HG02759 (cell line): ENCODE measurements at regions not wholly inside any gene's neighbourhood (a gene's known extent, or its start where the extent isn't known, plus 50 kb on each side); places are given as distances from the start of the nearest gene placed in this dataset.
"Not testable (repeated sequence)": the region's sequence is repeated elsewhere in the genome, so short reads cannot be mapped to it uniquely, and the experiment has no call there.

ENCODE experiments used
- ATAC-seq: cut with Tn5 transposase; IDR thresholded peaks from one replicate; pipeline ENCODE4 v1.9.1; 2021; ENCODE audit warnings: mild to moderate bottlenecking, moderate library complexity; ENCODE audit not compliant: unreplicated experiment

DNA sequence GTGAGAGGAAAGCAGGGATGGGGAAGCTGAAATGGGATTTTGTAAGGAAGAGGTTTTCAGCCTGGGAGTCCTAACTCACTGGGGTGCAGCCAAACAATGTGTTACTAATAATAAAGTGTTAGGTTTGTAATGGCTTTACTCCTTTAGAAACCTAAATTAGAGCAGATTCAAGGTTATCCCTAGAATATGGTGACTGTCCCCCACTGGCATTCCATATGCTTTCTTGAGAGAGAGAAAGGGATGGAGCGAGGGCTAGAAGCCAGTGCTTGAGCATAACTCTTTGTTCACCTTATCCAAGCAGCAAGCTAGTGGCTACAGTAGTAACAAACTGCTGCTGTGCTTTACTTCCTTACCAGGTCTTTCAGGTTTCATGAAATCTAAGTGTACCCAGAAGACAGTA lies 249.1 kb upstream of the PGRMC2 start:
- ATAC-seq = no peak

DNA sequence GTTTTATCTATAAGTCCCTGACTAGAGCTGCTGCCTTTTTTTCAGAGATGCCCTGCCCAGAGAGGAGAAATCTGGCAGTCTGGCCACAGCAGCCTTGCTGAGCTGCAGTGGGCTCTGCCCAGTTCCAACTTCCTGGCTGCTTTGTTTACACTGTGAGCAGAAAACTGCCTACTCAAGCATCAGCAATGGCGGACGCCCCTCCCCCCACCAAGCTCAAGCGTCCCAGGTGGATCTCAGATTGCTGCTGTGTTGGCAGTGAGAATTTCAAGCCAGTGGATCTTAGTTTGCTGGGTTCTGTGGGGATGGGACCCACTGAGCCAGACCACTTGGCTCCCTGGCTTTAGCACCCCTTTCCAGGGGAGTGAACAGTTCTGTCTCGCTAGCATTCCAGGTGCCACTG lies 247.9 kb upstream of the PGRMC2 start:
- not testable (repeated sequence) for ATAC-seq

DNA sequence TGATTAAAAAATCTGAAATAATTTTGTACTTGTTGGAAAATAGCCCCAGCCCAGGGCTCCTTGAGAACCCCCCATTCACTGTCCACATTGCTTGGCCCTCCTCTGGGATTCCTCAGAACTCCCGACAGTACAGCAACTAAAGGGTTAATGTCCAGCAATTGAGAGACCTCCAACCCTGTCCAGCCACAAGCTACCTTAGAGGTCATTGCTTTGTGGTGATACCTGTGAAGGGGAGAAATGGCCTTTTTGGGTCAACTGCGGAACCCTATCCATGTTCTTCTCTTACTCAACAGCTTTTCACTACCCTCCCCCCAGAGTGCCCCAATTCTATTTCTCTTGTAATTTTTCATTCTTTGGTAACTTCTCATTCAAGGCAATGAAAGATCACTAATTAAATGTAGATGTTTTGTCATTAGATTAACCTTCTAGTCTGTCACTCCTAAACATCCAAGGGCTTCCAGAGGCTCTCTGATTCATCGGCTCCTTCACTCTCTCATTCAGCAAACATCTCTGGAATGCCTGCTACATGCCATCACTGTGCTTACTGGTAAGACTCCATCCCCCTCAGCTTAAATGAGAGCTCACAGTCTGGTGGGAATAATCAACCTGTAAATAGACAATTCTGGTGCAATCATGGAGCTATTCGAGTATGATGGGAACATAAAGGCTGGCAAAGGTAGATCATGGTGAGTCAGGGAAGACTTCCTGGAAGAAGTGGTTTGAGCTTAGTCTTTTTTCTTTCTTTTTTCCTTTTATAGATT lies 241.4 kb upstream of the PGRMC2 start:
- ATAC-seq = no peak

DNA sequence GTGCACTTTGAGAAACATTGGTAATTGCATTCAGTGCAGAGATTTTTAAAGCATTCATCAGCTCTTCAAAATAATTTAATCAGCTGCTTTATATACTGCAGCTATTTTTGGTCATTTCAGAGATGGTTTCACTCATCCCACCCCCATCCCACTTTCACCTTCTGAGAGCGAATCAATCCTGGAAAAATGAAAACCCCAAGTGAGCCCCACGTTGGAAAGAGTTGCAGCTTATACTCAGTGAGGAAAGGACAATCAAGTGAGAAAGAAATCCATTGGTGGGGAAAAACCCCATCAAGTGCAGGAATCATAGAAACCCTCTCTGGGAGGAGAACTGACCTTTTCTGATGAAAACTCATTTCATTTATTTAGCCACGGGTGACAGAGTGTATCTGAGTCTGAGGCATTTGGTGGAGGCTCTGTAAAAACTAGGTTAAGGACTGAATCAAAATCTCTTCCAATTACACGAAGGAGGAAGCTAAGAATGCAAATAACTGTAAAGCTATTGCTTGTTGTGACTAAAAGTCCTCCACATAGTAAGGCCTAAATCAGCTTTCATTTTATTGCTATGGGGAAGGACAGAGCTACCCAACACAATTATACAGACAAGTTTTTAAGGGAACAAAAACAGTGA lies 240.4 kb upstream of the PGRMC2 start:
- no peak for ATAC-seq

DNA sequence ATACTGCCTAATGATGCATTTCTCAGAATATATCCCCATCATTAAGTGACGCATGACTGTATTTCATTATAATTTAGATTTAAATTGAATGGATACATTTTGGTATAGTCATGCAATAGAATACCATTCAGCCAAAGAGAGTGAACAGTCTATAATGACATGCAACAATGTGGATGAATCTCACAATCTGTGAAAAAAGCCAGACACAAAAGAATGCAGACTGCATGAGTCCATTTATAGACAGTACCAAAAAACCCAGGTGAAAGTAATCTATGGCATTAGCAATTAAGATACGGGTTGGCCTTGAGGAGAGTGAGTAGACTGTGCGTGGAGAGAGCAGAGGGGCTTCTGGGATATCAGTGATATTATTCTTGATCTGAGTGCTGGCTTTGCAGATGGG lies 239.7 kb upstream of the PGRMC2 start:
- ATAC-seq = no peak

DNA sequence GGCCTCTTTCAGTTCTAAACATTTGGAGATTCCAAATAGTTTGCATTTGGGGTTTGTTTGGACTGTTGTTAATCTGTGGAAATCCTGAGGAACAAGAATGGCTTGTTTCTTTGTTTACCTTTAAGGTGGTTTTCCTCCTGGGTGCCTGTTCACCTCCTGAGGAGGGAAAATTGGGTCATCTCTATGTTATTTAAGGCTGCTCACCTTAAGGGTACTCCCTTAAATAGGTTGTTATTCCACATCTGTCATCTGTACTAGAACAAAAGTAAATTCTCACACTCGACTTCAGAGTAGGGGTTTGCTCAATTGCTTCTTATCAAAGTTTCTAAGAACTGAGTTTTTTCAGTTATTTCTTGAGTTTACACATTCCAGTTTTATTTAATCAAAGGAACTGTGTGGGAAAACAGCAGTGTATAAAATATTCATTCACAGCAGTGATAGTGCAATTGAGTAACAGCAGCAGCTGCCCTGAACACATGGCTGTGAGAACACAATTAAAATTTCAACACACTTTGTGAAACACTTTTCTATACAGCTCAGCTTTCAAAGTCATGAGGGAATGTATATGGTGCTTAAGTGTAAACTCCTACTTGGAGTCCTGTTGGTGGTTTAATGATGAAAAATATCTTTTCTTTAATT lies 238.5 kb upstream of the PGRMC2 start:
- ATAC-seq = no peak

DNA sequence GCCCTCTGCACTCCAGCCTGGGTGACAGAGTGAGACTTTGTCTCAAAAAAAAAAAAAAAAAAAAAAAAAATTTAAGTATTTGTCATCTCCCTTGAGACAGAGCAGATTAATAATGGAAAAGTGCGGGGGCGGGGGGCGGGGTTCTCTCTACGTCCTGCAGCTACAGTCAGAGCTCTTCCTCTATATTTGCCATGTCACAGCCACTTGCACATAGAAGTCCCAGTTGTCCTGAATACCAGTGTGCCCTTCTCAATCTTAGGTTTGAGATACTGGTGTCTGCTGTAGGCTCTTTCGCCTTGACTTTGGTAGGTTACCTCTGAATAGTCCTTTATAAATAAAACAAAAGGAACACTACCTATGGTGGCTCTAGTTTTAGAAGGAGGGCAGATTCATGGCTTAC lies 237.8 kb upstream of the PGRMC2 start:
- peak; percentile 70 for ATAC-seq

DNA sequence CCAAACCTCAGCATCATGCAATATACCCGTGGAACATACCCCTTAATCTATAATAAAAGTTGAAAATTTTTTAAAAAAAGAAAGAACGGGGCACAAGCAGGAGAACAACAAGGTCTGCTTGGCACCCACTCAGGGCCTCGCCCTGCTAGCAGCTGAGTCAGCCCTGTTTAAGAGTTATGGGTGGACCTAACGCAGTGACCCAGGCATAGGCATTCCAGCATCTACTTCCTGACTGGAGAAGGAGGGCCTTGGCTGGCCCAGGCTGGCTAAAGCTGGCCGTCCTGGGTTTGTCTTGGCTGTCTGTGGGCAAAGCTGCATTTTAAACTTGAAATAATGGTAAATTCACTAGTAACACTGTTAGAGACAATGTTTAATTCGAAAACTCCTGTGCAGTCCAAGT lies 236.7 kb upstream of the PGRMC2 start:
- no peak for ATAC-seq

DNA sequence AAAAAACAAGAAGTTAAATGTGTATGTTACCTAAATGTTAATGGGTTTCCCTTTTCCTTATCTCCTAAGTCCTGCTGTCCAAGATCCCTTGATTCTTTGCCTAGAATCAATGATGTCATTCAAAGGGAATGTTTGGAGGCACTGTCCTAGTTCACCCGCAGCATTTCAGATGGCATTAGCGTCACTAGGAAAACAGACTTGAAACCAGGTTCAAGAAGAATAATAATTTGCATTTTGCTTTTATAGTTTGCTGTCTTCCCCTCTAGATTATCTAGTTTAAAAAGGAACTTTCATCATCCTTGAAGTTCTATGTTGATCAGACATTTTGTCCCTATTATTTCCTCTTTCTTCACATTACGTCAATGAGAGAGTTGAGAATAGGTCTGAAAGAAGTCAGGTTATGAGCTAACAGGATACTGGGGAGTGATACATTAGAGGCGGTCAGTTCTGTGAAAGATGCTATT lies 234.1 kb upstream of the PGRMC2 start:
- no peak for ATAC-seq

DNA sequence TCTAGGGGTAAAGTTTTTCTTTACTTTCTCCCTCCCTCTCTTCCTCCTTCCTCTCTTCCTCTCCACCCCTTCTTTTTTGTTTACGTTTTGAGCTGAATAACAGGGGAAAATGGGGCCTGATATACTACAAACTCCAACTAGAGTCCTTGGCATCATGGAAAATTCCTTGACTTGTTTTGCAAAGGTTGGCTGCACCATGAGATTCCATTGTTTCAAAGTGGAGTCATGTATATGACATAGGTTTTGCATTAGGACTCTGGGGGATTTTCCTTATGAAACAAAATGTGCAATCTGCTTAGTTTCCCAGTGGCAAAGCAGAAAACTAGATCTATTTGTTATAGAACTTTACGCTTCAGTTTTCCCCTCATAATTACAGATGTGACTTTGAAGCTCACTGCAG lies 233.5 kb upstream of the PGRMC2 start:
- ATAC-seq = no peak

DNA sequence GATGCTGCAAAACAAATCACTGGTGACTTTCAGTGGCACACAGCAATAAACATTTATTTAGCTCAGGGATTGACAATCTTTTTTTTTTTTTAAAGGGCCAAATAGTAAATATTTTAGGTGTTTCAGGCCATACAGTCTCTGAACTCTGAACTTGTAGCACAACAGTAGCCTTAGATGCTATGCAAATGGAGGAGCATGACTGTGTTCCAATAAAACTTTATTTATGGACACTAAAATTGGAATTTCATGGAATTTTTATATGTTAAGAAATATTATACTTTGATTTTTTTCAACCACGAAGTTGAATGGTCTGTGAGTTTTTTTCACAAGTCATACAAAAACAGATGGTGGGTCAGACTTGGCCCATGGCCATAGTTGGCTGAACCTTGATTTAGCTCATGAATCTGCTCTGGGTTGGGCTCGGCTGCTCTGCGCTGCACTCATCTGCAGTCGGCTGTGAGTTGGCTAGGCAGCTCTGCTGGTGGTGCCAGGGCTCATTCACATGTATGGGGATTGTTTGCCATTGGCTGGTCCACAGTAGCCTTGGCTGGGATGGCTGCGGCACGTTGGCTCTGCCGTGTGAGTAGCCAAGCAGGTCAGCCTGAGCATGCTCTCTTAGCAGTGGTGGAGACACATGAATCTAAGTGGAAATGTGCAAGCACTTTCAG lies 231.7 kb upstream of the PGRMC2 start:
- no peak for ATAC-seq

DNA sequence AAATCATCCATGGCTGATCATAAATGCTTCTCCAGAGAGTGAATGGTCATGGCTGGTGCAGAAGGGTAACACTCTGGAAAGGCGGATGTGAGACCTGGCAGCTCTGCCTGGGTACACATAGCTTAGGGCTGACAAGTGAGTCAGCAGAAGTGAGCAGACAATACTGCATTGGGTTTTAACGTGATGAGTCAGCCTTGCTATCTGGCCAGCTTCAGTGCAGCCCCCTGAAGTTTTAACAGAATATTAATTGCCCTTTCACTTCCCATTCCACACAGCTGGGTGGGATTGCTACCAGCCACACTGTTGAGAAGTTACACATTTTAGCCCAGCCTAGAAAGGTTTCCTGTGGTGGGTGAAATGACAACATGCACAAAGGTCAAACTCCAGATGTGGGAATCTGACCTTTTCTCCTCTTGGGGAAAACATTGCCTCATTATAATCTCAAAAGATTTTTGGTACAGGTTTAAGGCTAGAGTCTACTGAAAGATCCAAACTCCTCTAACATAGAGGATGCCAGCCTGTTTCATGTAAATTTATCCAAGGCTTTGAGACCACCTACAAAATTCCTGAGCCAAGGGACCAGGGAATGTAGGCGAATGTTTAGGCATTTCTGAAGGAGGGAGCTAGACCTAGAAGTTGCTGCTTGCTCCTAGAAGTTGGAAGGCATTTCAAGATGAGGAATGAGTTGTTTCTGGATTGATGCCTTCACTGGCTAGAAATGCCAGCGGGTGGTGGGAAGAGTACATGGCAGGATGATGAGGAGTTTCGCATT lies 230.3 kb upstream of the PGRMC2 start:
- peak; percentile 96 for ATAC-seq

DNA sequence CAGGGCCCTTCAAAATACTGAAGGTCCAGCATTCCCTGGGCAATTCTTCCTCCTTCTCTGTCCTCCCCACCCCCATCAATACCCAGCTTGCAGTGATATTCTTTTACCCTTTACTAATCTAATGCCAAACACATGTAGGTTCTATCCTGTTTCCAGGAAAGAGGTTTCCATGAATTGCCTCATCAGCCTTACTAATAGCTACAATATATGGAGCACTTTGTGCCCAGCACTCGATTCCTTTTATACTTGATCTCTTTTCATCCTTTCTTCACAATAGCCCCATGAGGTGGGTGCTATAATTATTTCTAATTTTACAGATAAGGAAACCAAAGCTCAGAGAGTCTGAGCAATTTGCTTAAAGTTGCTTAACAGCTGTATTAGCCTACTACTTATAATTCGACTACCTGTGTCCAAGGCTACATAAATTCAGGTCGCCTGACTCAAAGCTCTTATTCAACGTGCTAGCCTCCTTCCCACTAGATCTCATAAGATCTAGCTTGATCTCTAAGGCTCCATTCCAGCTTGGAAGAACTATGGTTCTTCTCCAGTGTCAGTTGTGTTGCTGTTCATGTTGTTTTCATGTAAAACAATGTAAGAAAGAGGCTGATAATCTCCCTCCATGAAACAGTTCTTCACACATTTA lies 229.6 kb upstream of the PGRMC2 start:
- ATAC-seq = peak; percentile 3

DNA sequence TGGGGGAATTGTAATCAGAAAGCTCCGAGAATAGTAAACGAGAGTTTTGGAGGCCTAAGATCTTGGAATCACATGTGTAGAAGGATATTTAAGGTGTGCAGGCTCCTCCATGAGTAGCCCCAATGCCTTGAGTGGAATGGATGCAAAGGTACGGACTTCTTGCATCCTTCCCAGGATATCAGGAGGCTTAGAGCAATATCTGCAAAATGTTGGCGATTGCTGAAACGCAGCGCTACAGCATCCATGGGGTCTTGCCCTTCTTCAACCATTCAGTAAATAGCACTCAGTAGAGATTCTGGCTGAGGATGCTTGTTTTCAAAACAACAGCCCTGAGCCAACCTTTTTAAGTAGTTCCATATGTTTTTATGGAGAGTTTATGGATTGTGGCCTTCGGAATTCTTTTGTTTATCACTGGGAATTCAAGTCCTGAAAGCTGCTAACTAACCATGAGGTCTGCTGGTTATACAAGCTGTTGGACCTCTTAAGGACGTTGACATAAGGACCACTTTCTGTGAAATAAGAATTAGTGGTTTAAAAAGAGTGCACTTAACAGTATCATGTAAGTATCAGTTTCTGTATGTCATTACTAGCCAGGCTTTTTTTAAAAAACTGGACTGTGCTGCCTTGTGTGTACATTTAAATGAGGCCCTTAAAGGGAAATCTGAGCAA lies 228.8 kb upstream of the PGRMC2 start:
- peak; percentile 35 for ATAC-seq

DNA sequence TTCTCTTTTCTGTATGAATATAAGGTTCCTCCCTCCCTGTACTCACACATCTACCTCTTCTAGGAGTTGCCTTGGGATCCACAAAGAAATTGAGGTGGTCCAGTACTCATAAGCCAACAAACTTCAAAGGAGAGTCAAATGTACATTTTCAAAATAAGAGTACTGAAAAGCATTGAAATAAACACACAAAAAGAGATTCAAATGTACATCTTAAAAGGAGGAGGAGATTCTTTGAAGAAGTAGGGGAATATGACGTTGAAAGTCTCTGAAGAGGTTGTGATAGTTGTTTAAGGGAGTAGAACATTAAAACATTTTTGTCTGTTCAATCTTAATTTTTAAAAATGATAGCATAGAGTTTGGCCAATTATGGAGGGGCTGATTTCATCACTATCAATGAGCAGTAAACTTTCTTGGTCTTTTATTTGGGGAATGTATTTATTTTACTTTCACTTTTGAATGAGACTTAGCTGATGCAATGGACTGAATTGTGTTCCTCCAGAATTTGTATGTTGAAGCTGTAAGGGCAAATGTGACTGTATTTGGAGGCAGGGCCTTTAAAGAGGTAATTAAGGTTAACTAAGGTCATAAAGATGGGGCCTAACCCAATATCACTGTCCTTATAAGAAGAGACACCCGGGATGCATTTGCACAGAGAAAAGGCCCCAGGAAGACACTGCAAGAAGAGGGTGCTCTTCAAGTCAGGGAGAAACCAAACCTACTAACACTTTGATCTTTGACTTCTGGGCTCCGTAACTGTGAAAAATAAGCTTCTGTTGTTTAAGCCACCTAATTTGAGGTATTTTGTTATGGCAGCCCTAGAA lies 226.3 kb upstream of the PGRMC2 start:
- no peak for ATAC-seq

DNA sequence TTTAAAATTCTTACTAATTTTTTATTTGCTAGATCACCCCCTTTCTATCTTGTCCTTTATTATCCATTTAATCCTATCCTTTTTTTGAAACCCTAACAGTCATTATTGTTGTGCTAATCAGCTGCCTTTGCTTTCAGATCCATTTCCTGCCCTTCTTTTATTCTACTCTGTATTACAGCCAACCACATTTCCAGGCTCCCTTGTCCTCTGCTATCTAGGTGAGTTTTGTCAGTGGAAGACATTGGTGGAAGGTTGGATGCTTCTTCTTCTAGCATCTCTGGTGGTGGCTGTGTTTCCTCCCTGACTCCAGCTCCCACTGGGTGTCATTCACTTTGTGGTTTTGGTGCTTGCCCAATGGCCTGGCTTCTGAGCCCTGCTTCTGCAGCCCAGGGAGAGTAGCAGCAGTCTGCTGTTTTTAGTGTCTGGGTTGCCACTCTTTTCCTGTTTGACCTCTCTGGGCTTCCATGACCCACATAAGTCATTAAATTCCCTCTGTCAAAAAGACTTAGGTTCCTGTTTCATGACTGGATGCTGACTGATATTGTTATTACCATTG lies 225.2 kb upstream of the PGRMC2 start:
- ATAC-seq = no peak

DNA sequence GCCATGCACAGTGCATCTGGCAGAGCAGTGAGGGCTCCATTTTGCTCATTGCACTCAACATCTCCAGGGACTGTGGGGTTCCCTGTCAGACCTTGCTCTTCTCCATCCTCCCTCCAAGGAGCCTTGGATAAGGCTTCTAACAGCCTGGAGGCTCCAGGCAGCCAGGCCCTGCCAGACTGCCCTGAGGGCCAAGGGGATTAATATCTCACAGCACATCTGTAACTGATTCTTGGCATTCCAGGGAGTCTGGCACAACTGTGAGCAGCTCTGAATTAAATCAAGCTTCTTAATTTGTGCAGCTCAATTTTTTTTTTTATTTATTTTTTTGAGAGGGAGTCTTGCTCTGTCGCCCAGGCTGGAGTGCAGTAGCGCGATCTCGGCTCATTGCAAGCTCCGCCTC lies 224.5 kb upstream of the PGRMC2 start:
- no peak for ATAC-seq

DNA sequence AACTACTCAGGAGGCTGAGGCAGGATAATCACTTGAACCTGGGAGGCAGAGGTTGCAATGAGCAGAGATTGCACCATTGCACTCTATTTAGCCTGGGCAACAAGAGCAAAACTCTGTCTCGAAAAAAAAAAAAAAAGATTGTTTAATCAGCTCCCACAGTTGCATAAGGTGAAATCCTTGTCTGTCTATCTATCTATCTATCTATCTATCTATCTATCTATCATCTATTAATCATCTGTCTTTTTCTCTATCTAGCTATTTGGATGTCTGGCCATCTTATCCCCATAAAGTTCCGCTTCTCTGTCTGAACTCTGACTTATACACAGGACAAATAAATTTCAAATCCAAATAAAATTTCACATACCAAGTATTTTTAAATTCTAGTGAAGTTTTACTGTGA lies 223.2 kb upstream of the PGRMC2 start:
- no peak for ATAC-seq
